ENCODE measurements at regions not wholly inside any gene's neighbourhood (a gene's known extent, or its start where the extent isn't known, plus 50 kb on each side); places are given as distances from the start of the nearest gene placed in this dataset.

DNA sequence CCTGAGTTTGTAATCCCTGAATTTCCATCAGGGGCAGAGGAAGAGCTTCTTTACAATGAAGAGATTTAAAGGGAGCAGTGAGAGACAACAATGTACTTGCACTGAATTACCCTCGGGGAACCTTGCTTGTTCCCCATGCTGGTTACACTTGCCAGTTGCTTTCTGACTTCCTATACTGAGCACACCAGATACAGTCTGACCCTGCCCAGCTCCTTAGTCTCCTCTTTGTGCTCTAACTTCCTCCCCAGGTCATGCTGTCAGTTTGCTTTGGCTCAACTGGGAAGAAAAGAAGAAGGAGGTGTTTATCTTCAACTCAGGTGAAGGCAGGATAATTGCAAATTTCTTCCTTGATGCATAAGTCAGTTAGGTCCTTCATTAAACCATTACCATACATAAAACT, 658.4 kb downstream of the NYAP2 start:
- TF ChIP-seq, protein P1, sequence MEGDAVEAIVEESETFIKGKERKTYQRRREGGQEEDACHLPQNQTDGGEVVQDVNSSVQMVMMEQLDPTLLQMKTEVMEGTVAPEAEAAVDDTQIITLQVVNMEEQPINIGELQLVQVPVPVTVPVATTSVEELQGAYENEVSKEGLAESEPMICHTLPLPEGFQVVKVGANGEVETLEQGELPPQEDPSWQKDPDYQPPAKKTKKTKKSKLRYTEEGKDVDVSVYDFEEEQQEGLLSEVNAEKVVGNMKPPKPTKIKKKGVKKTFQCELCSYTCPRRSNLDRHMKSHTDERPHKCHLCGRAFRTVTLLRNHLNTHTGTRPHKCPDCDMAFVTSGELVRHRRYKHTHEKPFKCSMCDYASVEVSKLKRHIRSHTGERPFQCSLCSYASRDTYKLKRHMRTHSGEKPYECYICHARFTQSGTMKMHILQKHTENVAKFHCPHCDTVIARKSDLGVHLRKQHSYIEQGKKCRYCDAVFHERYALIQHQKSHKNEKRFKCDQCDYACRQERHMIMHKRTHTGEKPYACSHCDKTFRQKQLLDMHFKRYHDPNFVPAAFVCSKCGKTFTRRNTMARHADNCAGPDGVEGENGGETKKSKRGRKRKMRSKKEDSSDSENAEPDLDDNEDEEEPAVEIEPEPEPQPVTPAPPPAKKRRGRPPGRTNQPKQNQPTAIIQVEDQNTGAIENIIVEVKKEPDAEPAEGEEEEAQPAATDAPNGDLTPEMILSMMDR (IDR thresholded peaks at IDR 0.05; ENCODE audit: borderline replicate concordance, extremely low read depth, low read length, poor library complexity, severe bottlenecking): no peak
- no peak for TF ChIP-seq EZH2 (IDR thresholded peaks at IDR 0.05; ENCODE audit: borderline replicate concordance, low read depth, low read length, severe bottlenecking)
